Neural cell (in vitro differentiated cells): ENCODE measurements at regions not wholly inside any gene's neighbourhood (a gene's known extent, or its start where the extent isn't known, plus 50 kb on each side); places are given as distances from the start of the nearest gene placed in this dataset.

ENCODE experiments used
- CTCF ChIP-seq: fragments of 450-650 bp; IDR thresholded peaks from 2 replicates; pipeline ENCODE4 v1.5.1; 2014; ENCODE audit warnings: antibody characterized with exemption, mild to moderate bottlenecking, moderate library complexity; ENCODE audit not compliant: poor library complexity, severe bottlenecking
- EP300 ChIP-seq: fragments of 450-650 bp; conservative IDR thresholded peaks from 2 replicates; pipeline ENCODE4 v1.6.1; 2014; ENCODE audit warnings: antibody characterized with exemption, mild to moderate bottlenecking, moderate library complexity; ENCODE audit not compliant: poor library complexity, severe bottlenecking
- EZH2 ChIP-seq: fragments of 200-600, 300-800 bp; shearing (Covaris generic), sonication (generic); IDR thresholded peaks from 2 replicates; pipeline ENCODE4 v1.6.1; 2014; ENCODE audit warnings: antibody characterized with exemption, low read length, borderline replicate concordance, mild to moderate bottlenecking; ENCODE audit not compliant: insufficient read depth, poor library complexity, severe bottlenecking
- MXI1 ChIP-seq: fragments of 450-650 bp; conservative IDR thresholded peaks from 2 replicates; pipeline ENCODE4 v1.6.1; 2014; ENCODE audit warnings: antibody characterized with exemption, mild to moderate bottlenecking; ENCODE audit not compliant: poor library complexity, severe bottlenecking
- POLR2AphosphoS5 ChIP-seq: IDR thresholded peaks from 2 replicates; pipeline ENCODE4 v1.6.1; 2012
- RAD21 ChIP-seq: fragments of 450-650 bp; conservative IDR thresholded peaks from 2 replicates; pipeline ENCODE4 v1.6.1; 2014; ENCODE audit warnings: antibody characterized with exemption, mild to moderate bottlenecking, moderate library complexity
- REST ChIP-seq: IDR thresholded peaks from 2 replicates; pipeline ENCODE4 v1.6.1; 2012; ENCODE audit warnings: borderline replicate concordance
- SMC3 ChIP-seq: fragments of 450-650 bp; conservative IDR thresholded peaks from 2 replicates; pipeline ENCODE4 v1.6.1; 2014; ENCODE audit warnings: antibody characterized with exemption, mild to moderate bottlenecking, moderate library complexity; ENCODE audit not compliant: poor library complexity
- TAF1 ChIP-seq: IDR thresholded peaks from 2 replicates; pipeline ENCODE4 v1.6.1; 2012; ENCODE audit warnings: low read depth

- TF ChIP-seq EZH2 (no peak), CTCF (no peak), REST (no peak), POLR2AphosphoS5 (no peak), EP300 (no peak), TAF1 (no peak), SMC3 (no peak), RAD21 (no peak), MXI1 (no peak)
These were observed 374.6 kb upstream of the GHITM start for GRCh38 chr10:83764666-83765065.
